GM19025 (cell line): ENCODE measurements at regions not wholly inside any gene's neighbourhood (a gene's known extent, or its start where the extent isn't known, plus 50 kb on each side); places are given as distances from the start of the nearest gene placed in this dataset.

Experiments
- ATAC-seq: cut with Tn5 transposase; IDR thresholded peaks from one replicate; pipeline ENCODE4 v1.9.1; 2021; ENCODE audit warnings: mild to moderate bottlenecking, low read depth, moderate library complexity; ENCODE audit not compliant: unreplicated experiment

- ATAC-seq: no peak
These were observed 531.7 kb downstream of the LRFN5 start for GRCh38 chr14:42138406-42138805.

GRCh38 chr14:42130815-42131214, 524.1 kb downstream of the LRFN5 start:
- no peak for ATAC-seq

DNA sequence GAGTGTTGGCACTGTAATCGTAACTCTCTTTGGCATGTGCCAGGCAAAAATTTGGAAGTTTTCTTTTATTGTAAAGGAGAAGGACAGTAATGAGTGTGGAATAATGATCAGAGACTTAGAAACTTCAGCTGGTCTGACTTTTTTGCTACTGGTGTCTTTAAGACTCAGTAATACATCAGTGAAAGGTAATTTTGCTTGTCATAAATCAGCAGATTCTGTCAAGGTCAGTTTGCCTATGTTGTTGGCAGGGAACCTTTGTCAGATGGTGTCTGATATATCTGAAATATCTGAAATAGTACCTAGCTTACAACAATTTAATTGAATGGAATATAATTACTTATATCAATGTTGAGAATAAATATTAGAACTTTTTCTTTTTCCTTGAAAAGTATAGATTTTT, 516.9 kb downstream of the LRFN5 start:
- no peak for ATAC-seq

- no peak for ATAC-seq
These were observed 506.8 kb downstream of the LRFN5 start for GRCh38 chr14:42113358-42114069.

DNA sequence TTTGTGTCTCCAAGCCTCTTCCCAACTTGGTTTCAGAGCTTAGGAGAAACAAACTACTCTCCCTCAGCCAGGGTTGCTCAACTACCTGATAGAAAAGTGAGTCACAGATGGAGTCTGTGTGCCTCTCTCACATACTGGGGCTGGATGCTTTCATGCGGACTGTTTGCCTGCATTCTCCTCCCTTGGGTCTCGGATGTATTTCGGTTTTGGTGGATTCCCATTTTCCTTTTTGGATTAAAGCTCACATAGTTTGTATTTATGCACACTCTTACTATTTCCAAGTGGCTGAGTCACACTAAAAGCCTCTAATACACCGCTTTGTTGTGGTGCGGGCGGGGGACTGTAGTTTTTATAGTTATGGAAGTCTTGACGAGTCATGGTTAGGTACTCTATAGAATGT, 505.4 kb downstream of the LRFN5 start:
- no peak for ATAC-seq

- ATAC-seq: no peak
These were observed 504.7 kb downstream of the LRFN5 start for GRCh38 chr14:42111355-42111754.

- ATAC-seq: no peak
These were observed 503.5 kb downstream of the LRFN5 start for GRCh38 chr14:42110167-42110566.

- ATAC-seq: no peak
These were observed 488.5 kb downstream of the LRFN5 start for GRCh38 chr14:42095155-42095554.

- no peak for ATAC-seq
These were observed 483.4 kb downstream of the LRFN5 start for GRCh38 chr14:42090122-42090521.

DNA sequence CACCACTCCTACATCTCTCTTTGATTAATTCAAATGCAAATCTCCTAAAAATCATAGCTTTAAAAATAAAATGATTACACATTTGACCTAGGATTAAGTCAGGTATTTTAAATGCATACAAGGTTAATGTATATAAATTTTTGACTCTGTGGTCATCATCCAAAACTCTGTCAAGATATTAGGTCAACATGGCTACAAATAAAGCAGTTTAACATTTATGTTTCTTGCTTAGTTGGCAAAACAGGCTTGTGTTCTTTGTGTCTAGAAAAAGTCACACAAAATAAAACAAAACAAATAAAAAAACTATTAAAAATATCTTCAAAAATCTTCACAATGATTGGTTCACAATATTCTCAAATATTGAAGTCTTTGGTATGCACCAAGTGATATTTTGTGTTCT, 473.2 kb downstream of the LRFN5 start:
- ATAC-seq: no peak

- ATAC-seq: no peak
These were observed 471.7 kb downstream of the LRFN5 start for GRCh38 chr14:42078345-42078744.

DNA sequence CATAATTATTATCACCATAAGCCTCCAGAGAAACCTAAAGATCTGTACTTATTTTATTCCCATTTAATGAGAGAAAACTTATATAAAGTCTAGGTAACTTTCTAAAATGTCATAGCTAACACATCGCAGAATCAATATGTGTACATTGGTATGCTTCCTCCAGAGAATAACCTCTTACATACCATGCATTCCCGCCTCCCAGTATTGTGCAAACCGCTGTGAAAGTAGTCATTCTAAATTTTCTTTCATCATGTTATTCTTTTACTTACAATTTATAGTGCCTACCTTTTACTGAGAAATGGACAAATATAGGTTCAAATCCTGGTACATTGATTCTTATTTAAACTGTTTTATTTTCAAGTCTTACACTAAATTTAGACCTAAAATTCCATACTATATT, 463.4 kb downstream of the LRFN5 start:
- no peak for ATAC-seq

DNA sequence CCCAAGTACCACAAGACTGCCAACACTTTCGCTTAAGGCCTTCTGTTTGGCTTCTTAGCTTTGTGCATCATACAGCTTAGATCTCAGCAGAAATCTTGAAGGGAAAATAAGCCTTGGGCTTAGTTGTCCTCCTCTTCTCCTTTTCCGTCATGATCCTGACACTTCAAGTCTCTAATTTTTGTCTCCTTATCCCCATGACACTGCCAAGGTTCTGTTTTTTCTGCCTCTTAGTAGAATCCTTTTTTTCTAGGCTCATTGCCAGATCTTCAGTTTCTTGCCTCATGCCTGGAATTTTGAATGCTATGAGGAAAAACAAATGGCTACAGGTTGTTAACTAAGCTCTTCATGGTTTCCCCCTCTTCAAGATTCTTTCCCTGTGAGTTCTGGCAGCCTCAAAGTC, 450.4 kb downstream of the LRFN5 start:
- no peak for ATAC-seq

GRCh38 chr14:42047421-42048055, 440.9 kb downstream of the LRFN5 start:
- no peak for ATAC-seq

- ATAC-seq: no peak
These were observed 438.7 kb downstream of the LRFN5 start for GRCh38 chr14:42045383-42045782.

DNA sequence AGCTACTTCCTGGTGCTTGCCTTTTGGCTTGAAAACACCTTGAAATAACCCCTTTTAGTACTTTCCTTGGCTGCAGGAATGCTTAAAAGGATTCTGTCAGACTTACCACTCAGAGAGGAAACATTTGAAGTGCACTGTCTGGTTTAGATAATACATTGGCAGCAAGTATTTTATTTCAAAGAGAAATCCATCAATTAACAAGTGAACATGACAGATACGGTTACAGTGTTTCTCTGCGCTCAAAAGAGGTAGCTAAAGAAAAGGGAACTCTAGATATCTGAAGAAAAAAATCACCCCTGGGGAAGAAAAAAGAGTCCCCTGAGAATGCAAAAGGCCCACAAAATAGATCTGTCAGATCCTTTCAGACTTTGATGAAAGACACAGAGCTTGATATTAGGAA, 421.9 kb downstream of the LRFN5 start:
- ATAC-seq: no peak

- no peak for ATAC-seq
These were observed 420.6 kb downstream of the LRFN5 start for GRCh38 chr14:42027271-42027670.

DNA sequence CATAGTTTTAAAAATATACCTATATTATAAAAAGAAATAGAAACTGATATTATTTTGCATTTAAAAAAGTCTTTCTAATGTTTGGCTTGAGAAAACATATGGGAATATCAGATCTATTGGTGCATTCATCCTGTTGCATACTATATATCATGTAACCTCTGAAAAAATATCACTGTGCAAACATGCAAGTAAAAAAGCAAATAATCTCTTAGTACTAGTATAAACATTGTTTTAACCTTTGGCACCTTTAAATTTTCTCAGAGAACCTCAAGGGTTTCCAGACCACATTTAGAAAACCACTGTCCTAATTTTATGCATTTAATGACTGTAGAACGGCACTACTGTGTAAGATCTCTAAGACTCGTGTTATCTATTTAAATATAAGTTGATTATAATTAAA, 416.8 kb downstream of the LRFN5 start:
- no peak for ATAC-seq

DNA sequence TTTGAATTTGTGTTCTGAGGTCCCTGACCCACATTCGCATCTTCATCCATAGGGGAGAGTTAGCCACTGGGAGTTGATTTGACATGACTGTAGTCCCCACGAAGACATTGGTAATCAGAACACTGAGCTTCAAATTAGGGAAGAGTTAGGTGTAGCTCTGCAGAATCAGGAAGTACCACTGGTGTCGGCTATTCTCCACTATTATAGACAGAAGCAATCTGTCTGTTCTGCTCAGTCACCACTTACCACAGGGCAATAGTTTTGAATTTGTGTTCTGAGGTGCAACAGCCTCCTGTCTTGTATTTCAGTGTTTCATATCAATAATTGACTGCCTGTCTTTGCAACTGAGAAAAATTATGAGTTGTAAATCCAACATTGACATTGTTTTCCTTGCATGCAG, 407.6 kb downstream of the LRFN5 start:
- no peak for ATAC-seq

GRCh38 chr14:42013559-42013958, 406.9 kb downstream of the LRFN5 start:
- no peak for ATAC-seq

DNA sequence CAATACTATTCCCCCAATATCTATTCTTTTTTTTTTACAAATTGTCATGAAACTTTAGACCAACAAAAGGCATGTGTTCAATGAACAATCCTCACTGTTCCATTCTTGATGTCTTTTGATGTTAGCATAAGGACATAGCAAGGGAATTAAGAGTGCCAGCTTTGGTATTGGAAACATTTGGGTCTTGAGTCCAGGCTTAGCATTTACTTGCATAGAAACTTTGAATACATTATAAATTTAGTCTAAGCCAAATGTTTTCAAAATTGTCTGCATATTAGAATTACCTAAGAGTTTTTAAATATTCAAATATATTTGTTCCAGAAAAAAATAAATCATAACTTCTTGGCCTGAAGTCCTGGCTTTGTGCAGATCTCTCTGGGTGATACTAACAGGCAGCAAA, 406.5 kb downstream of the LRFN5 start:
- no peak for ATAC-seq

DNA sequence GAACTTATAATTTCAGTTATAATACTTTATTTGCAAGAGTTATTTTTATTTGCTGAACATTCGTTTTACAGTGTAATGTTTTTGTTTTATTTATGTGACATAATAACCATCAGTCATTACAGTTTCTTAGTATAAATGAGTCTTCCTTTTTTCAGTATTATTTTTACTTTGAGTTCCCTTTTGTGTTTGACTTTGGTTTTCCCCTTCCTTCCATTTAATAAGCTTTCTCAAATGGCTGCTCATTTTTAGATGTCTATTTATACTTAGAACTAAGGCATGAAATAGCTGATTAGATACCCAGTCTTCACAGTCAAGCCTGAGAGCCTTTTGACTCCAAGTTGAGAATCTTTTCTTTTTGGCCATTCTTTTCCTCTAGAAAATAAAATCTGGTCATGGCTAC, 404.5 kb downstream of the LRFN5 start:
- no peak for ATAC-seq
